K562 (cell line): ENCODE measurements at regions not wholly inside any gene's neighbourhood (a gene's known extent, or its start where the extent isn't known, plus 50 kb on each side); places are given as distances from the start of the nearest gene placed in this dataset.

Experiments
- CSDE1 ChIP-seq, 2 experiments: fragments of 450-650 bp; IDR thresholded peaks; 2 replicates each; pipeline ENCODE4 v1.6.1; 2016; ENCODE audit warnings: mild to moderate bottlenecking in 1 of 2
- DMBX1 ChIP-seq: fragments of 250-450 bp; sonication (Bioruptor Pico); IDR thresholded peaks from 2 replicates; pipeline ENCODE4 v1.8.0; 2022; ENCODE audit warnings: inconsistent platforms, mild to moderate bottlenecking, moderate library complexity, borderline replicate concordance
- GATAD2A ChIP-seq: fragments of 450-650 bp; IDR thresholded peaks from 2 replicates; pipeline ENCODE4 v1.6.1; 2017
- HMG20A ChIP-seq: fragments of 450-650 bp; formaldehyde crosslinking; conservative IDR thresholded peaks from 2 replicates; pipeline ENCODE4 v1.4.0; 2020; ENCODE audit warnings: mild to moderate bottlenecking, mixed read lengths
- HMGN3 ChIP-seq: IDR thresholded peaks from 2 replicates; pipeline ENCODE4 v1.6.1; 2011; ENCODE audit warnings: borderline replicate concordance, low read depth, mild to moderate bottlenecking, mixed read lengths, low read length; ENCODE audit not compliant: insufficient read length; ENCODE audit errors: extremely low read depth
- ZBTB7A ChIP-seq: IDR thresholded peaks from 2 replicates; pipeline ENCODE4 v1.6.1; 2011; ENCODE audit warnings: low read depth, mild to moderate bottlenecking, low read length, moderate library complexity, borderline replicate concordance; ENCODE audit not compliant: control insufficient read depth
- ZNF146 ChIP-seq: IDR thresholded peaks from one replicate; pipeline ENCODE4 v1.6.1; 2018; ENCODE audit warnings: missing compliant biosample characterization; ENCODE audit not compliant: unreplicated experiment
- ZNF75A ChIP-seq: fragments of 450-650 bp; formaldehyde crosslinking; IDR thresholded peaks from 2 replicates; pipeline ENCODE4 v1.4.0; 2020; ENCODE audit warnings: mild to moderate bottlenecking
- TF ChIP-seq, protein P1 (sequence below): fragments of 450-650 bp; IDR thresholded peaks from 2 replicates; pipeline ENCODE4 v1.6.1; 2016; ENCODE audit warnings: low read depth, mild to moderate bottlenecking, moderate library complexity
- TF ChIP-seq, protein P2 (sequence below): IDR thresholded peaks from 2 replicates; pipeline ENCODE4 v1.6.1; 2011; ENCODE audit warnings: borderline replicate concordance, low read depth, mild to moderate bottlenecking, moderate library complexity, low read length; ENCODE audit not compliant: insufficient read depth, poor library complexity, severe bottlenecking
- TF ChIP-seq, protein P3 (sequence below): fragments of 250-450 bp; sonication (Bioruptor Pico); IDR thresholded peaks from 2 replicates; pipeline ENCODE4 v1.9.0; 2021; ENCODE audit warnings: mild to moderate bottlenecking, inconsistent platforms
- TF ChIP-seq, protein P4 (sequence below): fragments of 250-450 bp; sonication (Bioruptor Pico); IDR thresholded peaks from 2 replicates; pipeline ENCODE4 v1.6.1; 2021; ENCODE audit warnings: mild to moderate bottlenecking
- TF ChIP-seq, protein P5 (sequence below): fragments of 250-450 bp; sonication (Bioruptor Pico); IDR thresholded peaks from 2 replicates; pipeline ENCODE4 v1.8.0; 2021; ENCODE audit warnings: mild to moderate bottlenecking, moderate library complexity
- TF ChIP-seq, protein P6 (sequence below): sonication (generic); formaldehyde crosslinking; IDR thresholded peaks from 2 replicates; pipeline ENCODE4 v1.8.1; 2023; ENCODE audit warnings: mild to moderate bottlenecking, missing genetic modification reagents
- TF ChIP-seq, protein P7 (sequence below): fragments of 250-450 bp; sonication (Bioruptor Pico); IDR thresholded peaks from 2 replicates; pipeline ENCODE4 v1.5.0; 2021

DNA sequence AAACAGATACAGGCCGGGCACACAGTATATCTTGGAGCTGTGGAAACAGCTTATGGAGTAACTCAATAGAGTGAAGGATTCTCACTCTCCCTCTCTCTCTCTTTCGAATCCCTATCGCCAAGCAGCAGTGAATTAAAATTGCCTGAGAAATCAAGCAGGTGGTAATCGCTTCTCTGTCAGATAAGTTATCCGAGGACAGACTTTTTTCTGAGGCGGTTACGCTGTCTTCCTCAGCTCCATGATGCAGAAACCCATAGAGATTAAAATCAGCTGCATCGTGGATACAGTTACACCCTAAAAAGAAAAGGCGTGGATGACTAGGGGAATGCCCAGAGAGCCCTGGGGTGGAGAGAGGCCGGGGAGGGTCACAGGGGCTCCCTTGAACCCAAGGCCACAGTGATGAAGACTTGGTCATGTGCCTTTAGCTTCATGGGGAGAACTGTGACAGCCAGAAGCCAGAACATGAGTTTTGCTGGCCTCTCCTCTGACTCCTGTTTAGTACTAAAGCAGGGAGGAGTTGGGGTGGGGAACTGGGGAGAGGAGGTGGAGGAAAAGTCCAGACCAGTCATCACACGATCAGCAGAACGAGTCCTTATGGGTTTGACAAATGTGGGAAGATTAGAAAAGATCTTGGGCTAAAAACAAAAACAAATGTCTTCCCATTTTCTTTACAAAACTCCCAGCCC is 138.8 kb upstream of the JARID2 start (continued):
- TF ChIP-seq, protein P1, sequence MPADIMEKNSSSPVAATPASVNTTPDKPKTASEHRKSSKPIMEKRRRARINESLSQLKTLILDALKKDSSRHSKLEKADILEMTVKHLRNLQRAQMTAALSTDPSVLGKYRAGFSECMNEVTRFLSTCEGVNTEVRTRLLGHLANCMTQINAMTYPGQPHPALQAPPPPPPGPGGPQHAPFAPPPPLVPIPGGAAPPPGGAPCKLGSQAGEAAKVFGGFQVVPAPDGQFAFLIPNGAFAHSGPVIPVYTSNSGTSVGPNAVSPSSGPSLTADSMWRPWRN: no peak
- TF ChIP-seq, protein P2, sequence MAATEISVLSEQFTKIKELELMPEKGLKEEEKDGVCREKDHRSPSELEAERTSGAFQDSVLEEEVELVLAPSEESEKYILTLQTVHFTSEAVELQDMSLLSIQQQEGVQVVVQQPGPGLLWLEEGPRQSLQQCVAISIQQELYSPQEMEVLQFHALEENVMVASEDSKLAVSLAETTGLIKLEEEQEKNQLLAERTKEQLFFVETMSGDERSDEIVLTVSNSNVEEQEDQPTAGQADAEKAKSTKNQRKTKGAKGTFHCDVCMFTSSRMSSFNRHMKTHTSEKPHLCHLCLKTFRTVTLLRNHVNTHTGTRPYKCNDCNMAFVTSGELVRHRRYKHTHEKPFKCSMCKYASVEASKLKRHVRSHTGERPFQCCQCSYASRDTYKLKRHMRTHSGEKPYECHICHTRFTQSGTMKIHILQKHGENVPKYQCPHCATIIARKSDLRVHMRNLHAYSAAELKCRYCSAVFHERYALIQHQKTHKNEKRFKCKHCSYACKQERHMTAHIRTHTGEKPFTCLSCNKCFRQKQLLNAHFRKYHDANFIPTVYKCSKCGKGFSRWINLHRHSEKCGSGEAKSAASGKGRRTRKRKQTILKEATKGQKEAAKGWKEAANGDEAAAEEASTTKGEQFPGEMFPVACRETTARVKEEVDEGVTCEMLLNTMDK: no peak
- no peak for TF ChIP-seq CSDE1 (IDR thresholded peaks at IDR 0.05)
- no peak for TF ChIP-seq HMG20A (CRISPR knock-in tag)
- TF ChIP-seq ZNF146 (CRISPR knock-in tag): no peak
- TF ChIP-seq, protein P3, sequence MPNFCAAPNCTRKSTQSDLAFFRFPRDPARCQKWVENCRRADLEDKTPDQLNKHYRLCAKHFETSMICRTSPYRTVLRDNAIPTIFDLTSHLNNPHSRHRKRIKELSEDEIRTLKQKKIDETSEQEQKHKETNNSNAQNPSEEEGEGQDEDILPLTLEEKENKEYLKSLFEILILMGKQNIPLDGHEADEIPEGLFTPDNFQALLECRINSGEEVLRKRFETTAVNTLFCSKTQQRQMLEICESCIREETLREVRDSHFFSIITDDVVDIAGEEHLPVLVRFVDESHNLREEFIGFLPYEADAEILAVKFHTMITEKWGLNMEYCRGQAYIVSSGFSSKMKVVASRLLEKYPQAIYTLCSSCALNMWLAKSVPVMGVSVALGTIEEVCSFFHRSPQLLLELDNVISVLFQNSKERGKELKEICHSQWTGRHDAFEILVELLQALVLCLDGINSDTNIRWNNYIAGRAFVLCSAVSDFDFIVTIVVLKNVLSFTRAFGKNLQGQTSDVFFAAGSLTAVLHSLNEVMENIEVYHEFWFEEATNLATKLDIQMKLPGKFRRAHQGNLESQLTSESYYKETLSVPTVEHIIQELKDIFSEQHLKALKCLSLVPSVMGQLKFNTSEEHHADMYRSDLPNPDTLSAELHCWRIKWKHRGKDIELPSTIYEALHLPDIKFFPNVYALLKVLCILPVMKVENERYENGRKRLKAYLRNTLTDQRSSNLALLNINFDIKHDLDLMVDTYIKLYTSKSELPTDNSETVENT (CRISPR knock-in tag): no peak
- TF ChIP-seq, protein P4, sequence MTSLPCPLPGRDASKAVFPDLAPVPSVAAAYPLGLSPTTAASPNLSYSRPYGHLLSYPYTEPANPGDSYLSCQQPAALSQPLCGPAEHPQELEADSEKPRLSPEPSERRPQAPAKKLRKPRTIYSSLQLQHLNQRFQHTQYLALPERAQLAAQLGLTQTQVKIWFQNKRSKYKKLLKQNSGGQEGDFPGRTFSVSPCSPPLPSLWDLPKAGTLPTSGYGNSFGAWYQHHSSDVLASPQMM (CRISPR knock-in tag): no peak
- 0 out of 2 replicates have a peak, but pooled peaks have one; percentile 58 for TF ChIP-seq ZNF75A (CRISPR knock-in tag)
- TF ChIP-seq, protein P5, sequence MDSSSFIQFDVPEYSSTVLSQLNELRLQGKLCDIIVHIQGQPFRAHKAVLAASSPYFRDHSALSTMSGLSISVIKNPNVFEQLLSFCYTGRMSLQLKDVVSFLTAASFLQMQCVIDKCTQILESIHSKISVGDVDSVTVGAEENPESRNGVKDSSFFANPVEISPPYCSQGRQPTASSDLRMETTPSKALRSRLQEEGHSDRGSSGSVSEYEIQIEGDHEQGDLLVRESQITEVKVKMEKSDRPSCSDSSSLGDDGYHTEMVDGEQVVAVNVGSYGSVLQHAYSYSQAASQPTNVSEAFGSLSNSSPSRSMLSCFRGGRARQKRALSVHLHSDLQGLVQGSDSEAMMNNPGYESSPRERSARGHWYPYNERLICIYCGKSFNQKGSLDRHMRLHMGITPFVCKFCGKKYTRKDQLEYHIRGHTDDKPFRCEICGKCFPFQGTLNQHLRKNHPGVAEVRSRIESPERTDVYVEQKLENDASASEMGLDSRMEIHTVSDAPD (CRISPR knock-in tag): no peak
- TF ChIP-seq DMBX1 (CRISPR knock-in tag): peak; percentile 45
- peak; percentile 61; the same call in 1 of the 2 replicates for TF ChIP-seq ZBTB7A
- TF ChIP-seq, protein P6, sequence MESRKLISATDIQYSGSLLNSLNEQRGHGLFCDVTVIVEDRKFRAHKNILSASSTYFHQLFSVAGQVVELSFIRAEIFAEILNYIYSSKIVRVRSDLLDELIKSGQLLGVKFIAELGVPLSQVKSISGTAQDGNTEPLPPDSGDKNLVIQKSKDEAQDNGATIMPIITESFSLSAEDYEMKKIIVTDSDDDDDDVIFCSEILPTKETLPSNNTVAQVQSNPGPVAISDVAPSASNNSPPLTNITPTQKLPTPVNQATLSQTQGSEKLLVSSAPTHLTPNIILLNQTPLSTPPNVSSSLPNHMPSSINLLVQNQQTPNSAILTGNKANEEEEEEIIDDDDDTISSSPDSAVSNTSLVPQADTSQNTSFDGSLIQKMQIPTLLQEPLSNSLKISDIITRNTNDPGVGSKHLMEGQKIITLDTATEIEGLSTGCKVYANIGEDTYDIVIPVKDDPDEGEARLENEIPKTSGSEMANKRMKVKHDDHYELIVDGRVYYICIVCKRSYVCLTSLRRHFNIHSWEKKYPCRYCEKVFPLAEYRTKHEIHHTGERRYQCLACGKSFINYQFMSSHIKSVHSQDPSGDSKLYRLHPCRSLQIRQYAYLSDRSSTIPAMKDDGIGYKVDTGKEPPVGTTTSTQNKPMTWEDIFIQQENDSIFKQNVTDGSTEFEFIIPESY (CRISPR knock-in tag): no peak
- peak; percentile 79 for TF ChIP-seq GATAD2A
- TF ChIP-seq, protein P7, sequence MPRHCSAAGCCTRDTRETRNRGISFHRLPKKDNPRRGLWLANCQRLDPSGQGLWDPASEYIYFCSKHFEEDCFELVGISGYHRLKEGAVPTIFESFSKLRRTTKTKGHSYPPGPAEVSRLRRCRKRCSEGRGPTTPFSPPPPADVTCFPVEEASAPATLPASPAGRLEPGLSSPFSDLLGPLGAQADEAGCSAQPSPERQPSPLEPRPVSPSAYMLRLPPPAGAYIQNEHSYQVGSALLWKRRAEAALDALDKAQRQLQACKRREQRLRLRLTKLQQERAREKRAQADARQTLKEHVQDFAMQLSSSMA (CRISPR knock-in tag): no peak
- no peak for TF ChIP-seq HMGN3
